Epithelial cell of esophagus (primary cell): ENCODE measurements at regions not wholly inside any gene's neighbourhood (a gene's known extent, or its start where the extent isn't known, plus 50 kb on each side); places are given as distances from the start of the nearest gene placed in this dataset.

Experiments used
- DNase-seq: peaks from one replicate; pipeline ENCODE4 v3.0.0; 2010; ENCODE audit warnings: low read depth
- H3K4me3 ChIP-seq: 2 replicates; pipeline ENCODE4 v1.5.1; 2011; ENCODE audit warnings: mild to moderate bottlenecking, low read length, control low read depth
- TF ChIP-seq, protein P1 (sequence below): IDR thresholded peaks from 2 replicates; pipeline ENCODE4 v1.5.1; 2011; ENCODE audit warnings: low read depth, mild to moderate bottlenecking, low read length, control low read depth, inconsistent platforms; ENCODE audit not compliant: insufficient read depth; ENCODE audit errors: missing control alignments

DNA sequence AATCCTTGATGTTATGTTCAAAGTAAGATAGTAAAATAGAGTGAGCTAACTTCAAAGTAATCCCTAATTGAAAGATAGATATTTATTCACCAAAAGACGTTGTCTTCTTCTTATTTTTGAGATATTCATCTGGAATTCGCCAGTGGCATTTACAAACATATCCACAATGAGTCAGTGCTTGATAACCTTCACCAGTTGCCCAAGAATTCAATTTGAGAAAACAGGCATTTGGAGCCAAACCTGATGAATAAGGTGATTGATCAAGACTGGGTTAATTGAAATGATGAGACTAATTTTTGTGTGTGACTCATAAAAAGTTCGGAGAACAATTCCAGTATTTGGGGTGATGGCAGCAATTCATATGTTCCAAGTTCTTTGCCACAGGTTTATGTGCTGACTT lies 344.0 kb downstream of the ARL4A start:
- DNase-seq: peak; percentile 63
- H3K4me3 ChIP-seq: no peak overlapping the region
- TF ChIP-seq, protein P1, sequence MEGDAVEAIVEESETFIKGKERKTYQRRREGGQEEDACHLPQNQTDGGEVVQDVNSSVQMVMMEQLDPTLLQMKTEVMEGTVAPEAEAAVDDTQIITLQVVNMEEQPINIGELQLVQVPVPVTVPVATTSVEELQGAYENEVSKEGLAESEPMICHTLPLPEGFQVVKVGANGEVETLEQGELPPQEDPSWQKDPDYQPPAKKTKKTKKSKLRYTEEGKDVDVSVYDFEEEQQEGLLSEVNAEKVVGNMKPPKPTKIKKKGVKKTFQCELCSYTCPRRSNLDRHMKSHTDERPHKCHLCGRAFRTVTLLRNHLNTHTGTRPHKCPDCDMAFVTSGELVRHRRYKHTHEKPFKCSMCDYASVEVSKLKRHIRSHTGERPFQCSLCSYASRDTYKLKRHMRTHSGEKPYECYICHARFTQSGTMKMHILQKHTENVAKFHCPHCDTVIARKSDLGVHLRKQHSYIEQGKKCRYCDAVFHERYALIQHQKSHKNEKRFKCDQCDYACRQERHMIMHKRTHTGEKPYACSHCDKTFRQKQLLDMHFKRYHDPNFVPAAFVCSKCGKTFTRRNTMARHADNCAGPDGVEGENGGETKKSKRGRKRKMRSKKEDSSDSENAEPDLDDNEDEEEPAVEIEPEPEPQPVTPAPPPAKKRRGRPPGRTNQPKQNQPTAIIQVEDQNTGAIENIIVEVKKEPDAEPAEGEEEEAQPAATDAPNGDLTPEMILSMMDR: no peak

GRCh38 chr7:13032084-13032483 lies 344.7 kb downstream of the ARL4A start:
- TF ChIP-seq, protein P1: no peak
- no peak for DNase-seq
- H3K4me3 ChIP-seq: no peak overlapping the region

DNA sequence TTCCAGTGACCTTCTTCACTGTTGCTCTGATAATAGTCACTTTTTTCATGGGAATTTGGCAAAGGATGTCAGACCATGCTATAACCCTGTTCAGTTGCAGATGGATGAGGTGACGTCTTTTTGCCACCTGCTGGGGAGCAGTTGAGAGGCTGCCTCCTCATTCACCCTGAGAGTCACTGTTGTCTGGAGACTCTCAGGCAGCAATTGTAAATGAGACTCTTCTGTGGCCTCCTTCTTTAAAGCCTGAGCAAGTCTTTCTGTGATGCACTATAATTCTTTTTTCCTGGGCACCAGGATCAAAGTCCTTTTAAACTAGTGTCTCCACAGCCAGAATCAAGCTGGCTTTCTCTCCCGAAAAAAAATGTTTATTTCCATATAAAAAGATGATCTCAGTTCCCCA lies 345.1 kb downstream of the ARL4A start:
- DNase-seq: no peak
- TF ChIP-seq, protein P1: peak; percentile 8
- no peak overlapping the region for H3K4me3 ChIP-seq

GRCh38 chr7:13034693-13035092 lies 347.3 kb downstream of the ARL4A start:
- no peak overlapping the region for H3K4me3 ChIP-seq
- no peak for DNase-seq
- TF ChIP-seq, protein P1: no peak

GRCh38 chr7:13035233-13035632 lies 347.8 kb downstream of the ARL4A start:
- TF ChIP-seq, protein P1: no peak

DNA sequence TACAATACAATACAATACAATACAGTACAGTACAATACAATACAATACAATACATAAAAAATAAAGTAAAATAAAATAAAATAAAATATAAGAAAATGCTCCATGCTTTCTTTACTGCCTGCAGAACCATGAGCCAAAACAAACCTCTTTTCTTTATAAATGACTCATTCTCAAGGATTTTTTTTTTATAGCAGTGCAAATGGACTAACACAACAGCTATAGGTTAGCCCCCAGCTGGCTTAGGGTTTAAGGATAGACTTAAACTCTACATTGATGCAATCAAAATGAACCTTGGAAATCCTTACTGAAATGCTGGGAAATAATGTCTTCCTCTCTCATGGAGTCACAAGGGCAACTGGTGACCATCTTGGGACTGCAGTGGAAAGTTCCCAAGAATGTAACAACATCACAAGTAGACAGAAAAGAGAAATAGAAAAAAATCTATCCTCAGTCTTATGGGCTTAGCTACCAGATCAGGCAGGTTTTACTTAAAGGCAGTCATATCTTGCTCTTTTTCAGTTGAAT lies 348.9 kb downstream of the ARL4A start:
- TF ChIP-seq, protein P1: no peak
- no peak for DNase-seq
- H3K4me3 ChIP-seq: no peak overlapping the region

More at GRCh38 chr7:13035233-13035632, 347.8 kb downstream of the ARL4A start:
- no peak overlapping the region for H3K4me3 ChIP-seq
- no peak for DNase-seq

GRCh38 chr7:13037216-13037615 lies 349.8 kb downstream of the ARL4A start:
- no peak overlapping the region for H3K4me3 ChIP-seq
- DNase-seq: no peak
- TF ChIP-seq, protein P1: no peak
